GM21526 (cell line): ENCODE measurements at regions not wholly inside any gene's neighbourhood (a gene's known extent, or its start where the extent isn't known, plus 50 kb on each side); places are given as distances from the start of the nearest gene placed in this dataset.

Source experiments
- ATAC-seq: cut with Tn5 transposase; IDR thresholded peaks from one replicate; pipeline ENCODE4 v1.9.1; 2021; ENCODE audit warnings: moderate library complexity; ENCODE audit not compliant: unreplicated experiment, low FRiP score

GRCh38 chr2:143981428-143981827, 538.5 kb downstream of the ZEB2 start:
- no peak for ATAC-seq

- ATAC-seq: no peak
Observed at GRCh38 chr2:143977356-143977755, 542.6 kb downstream of the ZEB2 start.

- ATAC-seq: no peak
Observed at GRCh38 chr2:143975216-143975615, 544.7 kb downstream of the ZEB2 start.

- no peak for ATAC-seq
Observed at GRCh38 chr2:143974262-143974661, 545.7 kb downstream of the ZEB2 start.

- no peak for ATAC-seq
Observed at GRCh38 chr2:143968860-143969259, 551.1 kb downstream of the ZEB2 start.

- no peak for ATAC-seq
Observed at GRCh38 chr2:143968360-143968759, 551.6 kb downstream of the ZEB2 start.

GRCh38 chr2:143965493-143966164, 554.3 kb downstream of the ZEB2 start:
- no peak for ATAC-seq

GRCh38 chr2:143964891-143965290, 555.0 kb downstream of the ZEB2 start:
- no peak for ATAC-seq

GRCh38 chr2:143960177-143960576, 559.7 kb downstream of the ZEB2 start:
- no peak for ATAC-seq

- ATAC-seq: no peak
Observed at GRCh38 chr2:143957321-143957720, 562.6 kb downstream of the ZEB2 start.

- ATAC-seq: no peak
Observed at GRCh38 chr2:143955401-143956065, 564.4 kb downstream of the ZEB2 start.

- ATAC-seq: no peak
Observed at GRCh38 chr2:143954844-143955243, 565.1 kb downstream of the ZEB2 start.

- ATAC-seq: no peak
Observed at GRCh38 chr2:143954186-143954585, 565.7 kb downstream of the ZEB2 start.

- ATAC-seq: no peak
Observed at GRCh38 chr2:143953451-143954030, 566.4 kb downstream of the ZEB2 start.

GRCh38 chr2:143952536-143952935, 567.4 kb downstream of the ZEB2 start:
- no peak for ATAC-seq

GRCh38 chr2:143950704-143951103, 569.2 kb downstream of the ZEB2 start:
- no peak for ATAC-seq

GRCh38 chr2:143949121-143949848, 570.6 kb downstream of the ZEB2 start:
- ATAC-seq: no peak

- ATAC-seq: no peak
Observed at GRCh38 chr2:143948710-143949109, 571.2 kb downstream of the ZEB2 start.

GRCh38 chr2:143946436-143947391, 573.2 kb downstream of the ZEB2 start:
- ATAC-seq: no peak

- ATAC-seq: no peak
Observed at GRCh38 chr2:143942486-143942885, 577.4 kb downstream of the ZEB2 start.
